ENCODE measurements at regions not wholly inside any gene's neighbourhood (a gene's known extent, or its start where the extent isn't known, plus 50 kb on each side); places are given as distances from the start of the nearest gene placed in this dataset.
"Not testable (repeated sequence)": the region's sequence is repeated elsewhere in the genome, so short reads cannot be mapped to it uniquely, and the experiment has no call there.

- DNase-seq (ENCODE audit: low read depth in 2 of 2): no peak
These were observed 285.7 kb upstream of the POU5F2 start for GRCh38 chr5:94027145-94027544.

- peak in 1 of 2 donors; percentile 2 for DNase-seq (ENCODE audit: low read depth in 2 of 2)
These were observed 284.5 kb upstream of the POU5F2 start for GRCh38 chr5:94025788-94026473.

- DNase-seq (ENCODE audit: low read depth in 2 of 2): no peak
These were observed 283.2 kb upstream of the POU5F2 start for GRCh38 chr5:94024620-94025019.

DNA sequence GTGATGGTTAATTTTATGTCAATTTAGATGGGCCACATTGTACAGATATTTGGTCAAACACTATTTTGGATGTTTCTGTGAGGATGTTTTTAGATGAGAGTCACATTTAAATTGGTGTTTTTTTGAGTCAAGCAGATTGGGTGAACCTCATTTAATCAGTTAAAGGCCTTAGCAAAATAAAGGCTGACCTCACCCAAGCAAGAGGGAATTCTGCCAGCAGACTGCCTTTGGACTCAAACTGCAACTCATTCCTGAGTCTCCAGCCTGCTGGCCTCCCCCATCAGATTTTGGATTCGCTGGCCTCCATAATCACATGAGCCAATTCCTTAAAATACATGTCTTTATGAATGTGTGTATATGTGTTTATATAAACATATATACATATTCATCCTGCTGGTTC lies 282.7 kb upstream of the POU5F2 start:
- DNase-seq (ENCODE audit: low read depth in 2 of 2): no peak

DNA sequence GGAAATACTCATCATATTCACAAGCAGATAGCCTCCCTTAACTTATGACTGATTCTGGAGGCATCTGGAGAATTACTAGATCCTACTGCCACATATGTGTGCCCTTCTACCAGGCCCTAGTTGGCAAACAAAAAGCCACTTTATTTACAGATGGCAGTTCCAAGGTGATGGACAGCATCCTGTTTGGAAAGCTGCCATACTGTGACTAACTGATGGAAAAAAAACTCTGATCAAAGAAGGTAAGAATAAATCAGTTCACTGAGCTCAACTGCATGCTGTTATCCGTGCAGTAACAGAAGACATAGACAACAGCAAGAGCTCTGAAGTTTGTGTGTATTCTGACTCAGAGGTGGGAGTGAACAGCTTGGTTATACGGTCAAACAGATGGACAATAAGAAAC lies 279.8 kb upstream of the POU5F2 start:
- DNase-seq (ENCODE audit: low read depth in 2 of 2): peak; percentile 78 to 86

DNA sequence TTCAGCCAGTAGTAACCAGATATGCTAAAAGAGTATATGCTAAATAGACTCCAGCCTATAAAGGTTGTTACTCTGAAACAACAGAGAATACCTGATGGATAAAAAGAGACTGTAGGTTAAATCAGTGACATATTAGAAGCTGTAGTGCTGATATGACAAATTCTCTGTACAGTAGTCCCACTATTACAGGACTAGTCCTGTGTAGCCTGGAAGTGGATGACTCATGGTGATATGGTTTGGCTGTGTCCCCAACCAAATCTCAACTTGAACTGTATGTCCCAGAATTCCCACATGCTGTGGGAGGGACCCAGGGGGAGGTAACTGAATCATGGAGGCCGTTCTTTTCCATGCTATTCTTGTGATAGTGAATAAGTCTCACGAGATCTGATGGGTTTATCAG lies 276.2 kb upstream of the POU5F2 start:
- peak in 1 of 2 donors; percentile 22 for DNase-seq (ENCODE audit: low read depth in 2 of 2)

DNA sequence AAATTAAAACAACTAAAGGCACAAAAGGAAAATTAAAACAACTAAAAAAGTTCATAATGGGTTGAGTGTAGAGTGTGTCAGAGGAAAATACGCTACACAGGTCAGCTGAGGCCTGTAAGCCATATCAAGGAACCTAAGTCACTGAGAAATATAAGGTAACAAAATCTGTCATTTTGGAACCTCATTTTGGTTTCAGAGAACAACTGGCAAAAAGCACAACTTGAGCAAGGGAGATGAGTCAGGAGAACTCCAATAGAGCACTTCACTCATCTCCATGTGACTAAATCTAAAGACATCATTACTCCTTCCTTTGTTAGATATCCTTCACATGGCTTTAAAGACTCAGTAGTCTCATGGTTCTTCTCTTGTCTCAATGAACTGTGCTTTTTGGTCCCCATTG lies 269.4 kb upstream of the POU5F2 start:
- no peak for DNase-seq (ENCODE audit: low read depth in 2 of 2)

DNA sequence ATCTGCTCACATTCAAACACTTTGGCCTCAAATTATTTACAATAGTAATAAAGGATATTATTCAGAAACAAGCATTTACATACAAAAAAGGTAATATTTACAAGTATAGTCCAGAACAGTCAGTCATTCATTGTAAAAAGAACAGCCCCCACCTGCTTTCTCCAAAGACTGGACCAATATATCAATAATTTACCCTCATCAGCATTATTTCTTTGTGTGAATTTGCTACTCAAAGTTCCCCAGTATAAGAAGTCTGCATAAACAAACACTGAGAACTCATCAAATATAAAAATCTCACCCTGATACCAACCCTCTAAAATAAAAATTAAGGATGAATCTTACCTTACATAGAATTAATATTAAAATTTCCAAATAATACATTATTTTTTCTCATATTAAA lies 267.8 kb upstream of the POU5F2 start:
- DNase-seq (ENCODE audit: low read depth in 2 of 2): no peak

GRCh38 chr5:93998951-93999455 lies 257.6 kb upstream of the POU5F2 start:
- DNase-seq (ENCODE audit: low read depth in 2 of 2): no peak

- DNase-seq (ENCODE audit: low read depth in 2 of 2): no peak
These were observed 256.2 kb upstream of the POU5F2 start for GRCh38 chr5:93997562-93997961.

DNA sequence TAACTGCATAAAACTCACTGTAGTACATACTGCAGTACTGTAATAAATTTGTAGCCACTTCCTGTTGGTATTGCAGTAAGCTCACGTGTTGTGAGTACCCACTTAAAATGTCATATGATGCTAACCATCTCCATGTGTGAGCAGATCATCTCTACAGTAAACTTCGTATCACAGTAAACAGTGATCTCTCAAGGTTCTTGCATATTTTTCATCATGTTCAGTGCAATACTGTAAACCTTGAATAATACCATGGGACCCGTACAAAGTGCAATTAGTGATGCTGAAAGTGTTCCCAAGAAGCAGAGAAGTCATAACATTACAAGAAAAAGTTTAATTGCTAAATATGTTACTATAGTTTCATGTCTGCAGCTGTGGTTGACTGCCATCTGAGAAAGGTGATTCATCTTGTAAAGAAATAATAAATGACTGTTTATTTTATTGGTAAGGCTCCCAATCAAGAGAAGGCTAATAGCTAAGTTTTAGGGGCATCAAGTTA lies 253.8 kb upstream of the POU5F2 start:
- DNase-seq (ENCODE audit: low read depth in 2 of 2): no peak

DNA sequence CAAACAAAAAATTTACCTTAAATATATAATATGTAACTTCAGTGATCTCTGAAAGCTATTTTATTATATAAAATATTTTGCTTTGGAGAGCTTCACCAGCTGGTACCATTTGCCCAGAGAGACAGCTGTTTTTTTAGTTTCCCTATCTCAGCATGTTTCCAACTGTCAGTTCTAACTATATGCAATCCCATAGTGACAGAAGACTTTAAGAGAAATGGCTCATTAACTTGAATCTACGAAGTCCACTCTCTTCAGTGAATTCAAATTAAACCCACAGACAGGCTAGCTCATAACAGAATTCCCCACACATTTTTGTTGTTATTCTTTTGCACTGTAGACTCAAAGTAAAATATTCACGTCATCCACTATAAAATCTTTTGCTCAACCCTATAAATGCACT lies 251.8 kb upstream of the POU5F2 start:
- DNase-seq (ENCODE audit: low read depth in 2 of 2): no peak

GRCh38 chr5:93990504-93991070 lies 249.2 kb upstream of the POU5F2 start:
- DNase-seq (ENCODE audit: low read depth in 2 of 2): no peak

DNA sequence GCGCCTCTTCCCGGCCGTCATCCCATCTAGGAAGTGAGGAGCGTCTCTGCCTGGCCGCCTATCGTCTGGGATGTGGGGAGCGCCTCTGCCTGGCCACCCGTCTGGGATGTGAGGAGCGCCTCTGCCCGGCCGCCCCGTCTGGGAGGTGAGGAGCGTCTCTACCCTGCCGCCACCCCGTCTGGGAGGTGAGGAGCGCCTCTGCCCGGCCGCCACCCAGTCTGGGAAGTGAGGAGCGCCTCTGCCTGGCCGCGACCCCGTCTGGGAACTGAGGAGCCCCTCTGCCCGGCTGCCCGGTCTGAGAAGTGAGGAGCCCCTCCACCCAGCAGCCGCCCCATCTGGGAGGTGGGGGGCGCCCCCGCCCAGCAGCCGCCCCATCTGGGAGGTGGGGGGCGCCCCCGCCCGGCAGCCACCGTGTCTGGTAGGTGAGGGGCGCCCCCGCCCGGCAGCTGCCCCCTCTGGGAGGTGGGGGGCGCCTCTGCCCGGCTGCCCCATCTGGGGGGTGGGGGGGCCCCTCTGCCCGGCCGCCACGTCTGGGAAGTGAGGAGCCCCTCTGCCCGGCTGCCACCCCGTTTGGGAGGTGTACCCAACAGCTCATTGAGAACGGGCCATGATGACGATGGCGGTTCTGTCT lies 244.7 kb upstream of the POU5F2 start:
- DNase-seq (ENCODE audit: low read depth in 2 of 2): not testable (repeated sequence)

DNA sequence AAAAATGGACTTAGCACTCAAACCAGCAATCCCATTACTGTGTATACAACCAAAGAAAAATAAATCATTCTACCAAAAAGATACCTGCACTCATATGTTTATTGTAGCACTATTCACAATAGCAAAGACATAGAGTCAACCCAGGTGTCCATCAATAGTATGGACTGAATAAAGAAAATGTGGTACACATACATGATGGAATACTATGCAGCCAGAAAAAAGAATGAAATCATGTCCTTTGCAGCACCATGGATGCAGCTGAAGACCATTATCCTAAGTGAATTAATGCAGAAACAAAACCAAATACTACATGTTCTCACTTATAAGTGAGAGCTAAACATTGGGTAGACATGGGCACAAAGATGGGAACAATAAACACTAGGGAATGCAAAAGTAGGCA lies 236.8 kb upstream of the POU5F2 start:
- DNase-seq (ENCODE audit: low read depth in 2 of 2): no peak

- no peak for DNase-seq (ENCODE audit: low read depth in 2 of 2)
These were observed 226.5 kb upstream of the POU5F2 start for GRCh38 chr5:93967923-93968322.

GRCh38 chr5:93964421-93964820 lies 223.0 kb upstream of the POU5F2 start:
- DNase-seq (ENCODE audit: low read depth in 2 of 2): no peak

DNA sequence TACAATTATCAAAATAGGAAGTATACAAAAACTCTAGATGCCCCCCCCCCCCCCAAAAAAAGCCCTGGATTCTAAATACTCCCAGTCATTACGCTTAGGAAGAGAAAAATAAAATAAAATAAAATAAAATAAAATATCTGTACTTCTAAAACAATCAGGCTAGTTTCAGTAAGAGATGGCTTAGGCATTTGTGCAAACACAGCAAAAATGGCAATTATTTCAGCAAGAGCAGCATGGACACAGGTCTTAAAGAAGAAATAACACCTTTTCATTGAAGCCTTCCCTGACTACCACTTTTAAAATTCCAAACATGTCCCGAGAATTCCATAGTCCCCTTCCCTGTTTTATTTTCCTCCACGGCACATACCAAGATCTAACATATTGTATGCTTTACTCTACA lies 218.6 kb upstream of the POU5F2 start:
- DNase-seq (ENCODE audit: low read depth in 2 of 2): no peak

DNA sequence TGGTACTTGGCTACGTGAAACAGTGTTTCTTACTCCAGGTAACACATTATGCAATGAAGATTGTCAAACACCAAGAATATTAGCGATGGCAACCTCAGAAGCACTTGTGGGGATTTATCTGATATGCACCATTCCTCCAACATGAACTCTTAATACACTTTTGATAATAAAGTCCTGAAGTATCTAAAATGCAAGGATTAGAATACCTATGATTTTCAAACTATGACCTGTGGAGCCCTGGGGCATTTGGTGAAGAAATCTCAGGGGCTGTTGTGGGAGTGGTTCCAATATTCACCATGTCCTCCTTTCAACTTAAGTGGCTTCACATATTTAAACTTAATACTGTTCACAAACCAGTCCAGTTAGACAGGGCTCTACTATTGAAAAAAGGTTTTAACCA lies 214.6 kb upstream of the POU5F2 start:
- DNase-seq (ENCODE audit: low read depth in 2 of 2): no peak

- DNase-seq (ENCODE audit: low read depth in 2 of 2): no peak
These were observed 213.1 kb upstream of the POU5F2 start for GRCh38 chr5:93954421-93955069.

DNA sequence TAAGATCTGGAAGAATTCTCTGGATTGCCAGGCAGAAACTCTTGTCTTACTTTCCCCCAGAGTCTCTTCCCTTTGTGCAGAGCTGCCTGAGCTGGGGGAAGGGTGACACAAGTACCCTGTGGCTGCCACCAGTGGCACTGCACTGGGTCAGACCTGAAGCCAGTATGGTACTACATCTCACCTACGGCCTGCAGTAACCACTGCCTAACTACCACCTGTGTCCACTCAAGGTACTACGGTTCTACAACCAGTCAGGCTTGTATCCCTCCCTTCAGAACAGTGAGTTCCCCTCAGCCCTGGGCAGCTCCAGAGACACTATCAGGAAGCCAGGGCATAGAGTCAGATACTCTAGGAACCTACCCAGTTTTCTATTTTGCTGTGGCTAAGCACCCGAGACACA lies 212.0 kb upstream of the POU5F2 start:
- DNase-seq (ENCODE audit: low read depth in 2 of 2): no peak

DNA sequence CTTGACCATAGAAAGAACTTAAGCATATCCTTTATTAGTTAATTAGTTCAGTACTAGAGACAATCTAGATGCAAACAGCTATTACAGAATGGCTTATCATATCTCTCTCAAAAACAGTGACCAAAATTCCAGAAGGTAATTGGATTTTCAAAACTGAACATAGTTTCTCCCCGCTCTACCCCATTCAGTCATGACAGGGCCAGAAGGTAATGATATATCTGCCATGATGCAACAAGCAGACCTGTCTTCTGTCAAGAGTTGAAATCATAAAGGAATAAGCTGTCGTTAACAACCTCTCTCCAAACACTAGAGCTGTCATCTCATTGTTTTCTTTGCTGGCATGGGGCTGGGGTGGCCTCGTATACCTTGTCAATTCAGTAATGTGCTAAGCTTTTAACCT lies 200.5 kb upstream of the POU5F2 start:
- DNase-seq (ENCODE audit: low read depth in 2 of 2): no peak
